SK-N-SH treated with all-trans-retinoic acid at 6 μM for 48 hours (cell line): ENCODE measurements at regions not wholly inside any gene's neighbourhood (a gene's known extent, or its start where the extent isn't known, plus 50 kb on each side); places are given as distances from the start of the nearest gene placed in this dataset.

Source experiments
- ATAC-seq: fragments of 200-7000 bp; cut with Tn5 transposase; 3 replicates; pipeline ENCODE4 v1.9.1; 2020; ENCODE audit warnings: mild to moderate bottlenecking, moderate library complexity
- ARNTL ChIP-seq: fragments of 450-650 bp; formaldehyde crosslinking; IDR thresholded peaks from 2 replicates; pipeline ENCODE4 v1.5.0; 2020; ENCODE audit warnings: low read depth, mild to moderate bottlenecking, moderate library complexity, borderline replicate concordance
- BACH2 ChIP-seq: fragments of 250-450 bp; sonication (Bioruptor Pico); IDR thresholded peaks from 2 replicates; pipeline ENCODE4 v1.9.0; 2021; ENCODE audit warnings: mild to moderate bottlenecking, borderline replicate concordance
- CREB5 ChIP-seq: fragments of 250-450 bp; sonication (Bioruptor Pico); IDR thresholded peaks from 2 replicates; pipeline ENCODE4 v1.5.1; 2020; ENCODE audit warnings: low read depth, mild to moderate bottlenecking, moderate library complexity
- GLIS3 ChIP-seq: fragments of 250-450 bp; sonication (Bioruptor Pico); IDR thresholded peaks from 2 replicates; pipeline ENCODE4 v1.5.0; 2020; ENCODE audit warnings: mild to moderate bottlenecking, moderate library complexity
- ISL1 ChIP-seq: fragments of 250-450 bp; sonication (Bioruptor Pico); IDR thresholded peaks from 2 replicates; pipeline ENCODE4 v2.1.2; 2022; ENCODE audit warnings: mild to moderate bottlenecking, moderate library complexity
- OSR1 ChIP-seq: fragments of 250-450 bp; sonication (Bioruptor Pico); IDR thresholded peaks from 2 replicates; pipeline ENCODE4 v1.8.0; 2022; ENCODE audit warnings: moderate library complexity, mild to moderate bottlenecking, inconsistent platforms
- POU6F1 ChIP-seq: fragments of 250-450 bp; sonication (Bioruptor Pico); IDR thresholded peaks from 2 replicates; pipeline ENCODE4 v1.8.0; 2021; ENCODE audit warnings: low read depth, mild to moderate bottlenecking, moderate library complexity, borderline replicate concordance
- PPARA ChIP-seq: fragments of 250-450 bp; sonication (Bioruptor Pico); IDR thresholded peaks from 2 replicates; pipeline ENCODE4 v1.5.0; 2020; ENCODE audit warnings: mild to moderate bottlenecking, borderline replicate concordance
- RARB ChIP-seq: fragments of 250-450 bp; sonication (Bioruptor Pico); IDR thresholded peaks from 2 replicates; pipeline ENCODE4 v1.8.0; 2021; ENCODE audit warnings: mild to moderate bottlenecking, moderate library complexity
- ZC3H10 ChIP-seq: fragments of 250-450 bp; sonication (Bioruptor Pico); IDR thresholded peaks from 2 replicates; pipeline ENCODE4 v1.5.1; 2021; ENCODE audit warnings: mild to moderate bottlenecking, moderate library complexity
- ZNF565 ChIP-seq: fragments of 450-650 bp; formaldehyde crosslinking; conservative IDR thresholded peaks from 2 replicates; pipeline ENCODE4 v1.5.0; 2020; ENCODE audit warnings: low read depth, mild to moderate bottlenecking, moderate library complexity
- ZNF70 ChIP-seq: fragments of 450-650 bp; formaldehyde crosslinking; IDR thresholded peaks from 2 replicates; pipeline ENCODE4 v1.5.0; 2020; ENCODE audit warnings: mild to moderate bottlenecking, moderate library complexity
- ZNF8 ChIP-seq: fragments of 450-650 bp; formaldehyde crosslinking; IDR thresholded peaks from 2 replicates; pipeline ENCODE4 v1.5.0; 2020; ENCODE audit warnings: mild to moderate bottlenecking, moderate library complexity
- TF ChIP-seq, protein P1 (sequence below): fragments of 250-450 bp; sonication (Bioruptor Pico); IDR thresholded peaks from 2 replicates; pipeline ENCODE4 v1.8.0; 2020; ENCODE audit warnings: mild to moderate bottlenecking, moderate library complexity, borderline replicate concordance
- TF ChIP-seq, protein P2 (sequence below): fragments of 250-450 bp; sonication (Bioruptor Pico); IDR thresholded peaks from 2 replicates; pipeline ENCODE4 v1.5.0; 2020; ENCODE audit warnings: mild to moderate bottlenecking, moderate library complexity

DNA sequence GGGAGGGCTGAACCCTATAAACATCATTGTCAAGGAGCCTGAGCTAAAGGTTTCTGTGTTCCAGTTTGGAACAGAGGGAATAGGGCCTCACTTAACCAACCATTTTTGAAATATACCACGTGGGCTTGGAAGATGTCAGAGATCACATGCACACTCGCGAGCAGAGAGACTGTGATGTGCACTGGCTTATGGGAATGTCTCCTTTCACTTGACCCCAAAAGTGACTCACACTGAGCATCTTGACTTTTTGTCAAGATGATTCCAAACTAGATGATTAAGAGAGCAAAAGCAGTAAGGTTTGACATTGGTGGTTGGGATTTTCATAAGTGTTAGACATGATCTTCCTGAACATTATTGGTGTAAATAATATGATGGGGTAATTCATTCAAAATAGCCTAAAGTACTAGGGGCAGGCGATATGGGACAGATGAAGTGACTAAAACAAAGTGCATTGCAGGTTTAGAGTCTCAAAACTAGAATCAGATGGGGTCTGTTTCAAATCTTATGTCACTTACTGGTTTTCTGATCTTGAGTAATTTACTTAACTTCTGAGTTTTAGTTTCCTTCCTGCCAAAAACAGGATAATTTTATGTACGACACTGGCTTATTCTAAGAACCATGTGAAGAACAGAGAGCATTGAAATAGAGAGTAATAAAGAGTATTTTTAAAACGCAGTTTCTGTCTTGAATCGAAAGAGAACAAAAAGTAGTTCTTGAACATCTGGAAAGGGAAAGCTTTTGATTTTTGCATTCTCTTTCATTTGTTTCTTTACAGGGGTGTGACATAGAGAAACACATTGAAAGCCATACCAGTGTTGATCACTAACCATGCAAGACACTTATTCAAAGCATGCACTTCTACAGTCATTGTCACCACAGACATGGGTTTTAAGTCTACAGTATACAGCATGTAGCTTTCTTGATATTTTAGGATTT is 383.0 kb downstream of the DIRAS2 start (continued):
- TF ChIP-seq CREB5 (CRISPR knock-in tag): no peak
- TF ChIP-seq BACH2 (CRISPR knock-in tag): no peak
- TF ChIP-seq, all 23 proteins: peak for 0

- ATAC-seq: no peak
- no peak for TF ChIP-seq ARNTL (CRISPR knock-in tag)
- no peak for TF ChIP-seq ZNF70 (CRISPR knock-in tag)
- TF ChIP-seq, protein P1, sequence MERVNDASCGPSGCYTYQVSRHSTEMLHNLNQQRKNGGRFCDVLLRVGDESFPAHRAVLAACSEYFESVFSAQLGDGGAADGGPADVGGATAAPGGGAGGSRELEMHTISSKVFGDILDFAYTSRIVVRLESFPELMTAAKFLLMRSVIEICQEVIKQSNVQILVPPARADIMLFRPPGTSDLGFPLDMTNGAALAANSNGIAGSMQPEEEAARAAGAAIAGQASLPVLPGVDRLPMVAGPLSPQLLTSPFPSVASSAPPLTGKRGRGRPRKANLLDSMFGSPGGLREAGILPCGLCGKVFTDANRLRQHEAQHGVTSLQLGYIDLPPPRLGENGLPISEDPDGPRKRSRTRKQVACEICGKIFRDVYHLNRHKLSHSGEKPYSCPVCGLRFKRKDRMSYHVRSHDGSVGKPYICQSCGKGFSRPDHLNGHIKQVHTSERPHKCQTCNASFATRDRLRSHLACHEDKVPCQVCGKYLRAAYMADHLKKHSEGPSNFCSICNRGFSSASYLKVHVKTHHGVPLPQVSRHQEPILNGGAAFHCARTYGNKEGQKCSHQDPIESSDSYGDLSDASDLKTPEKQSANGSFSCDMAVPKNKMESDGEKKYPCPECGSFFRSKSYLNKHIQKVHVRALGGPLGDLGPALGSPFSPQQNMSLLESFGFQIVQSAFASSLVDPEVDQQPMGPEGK (CRISPR knock-in tag): no peak
- TF ChIP-seq GLIS3 (CRISPR knock-in tag): no peak
- TF ChIP-seq, all 23 proteins: peak for 0
Measured at GRCh38 chr9:90261698-90262097, 380.9 kb downstream of the DIRAS2 start.

DNA sequence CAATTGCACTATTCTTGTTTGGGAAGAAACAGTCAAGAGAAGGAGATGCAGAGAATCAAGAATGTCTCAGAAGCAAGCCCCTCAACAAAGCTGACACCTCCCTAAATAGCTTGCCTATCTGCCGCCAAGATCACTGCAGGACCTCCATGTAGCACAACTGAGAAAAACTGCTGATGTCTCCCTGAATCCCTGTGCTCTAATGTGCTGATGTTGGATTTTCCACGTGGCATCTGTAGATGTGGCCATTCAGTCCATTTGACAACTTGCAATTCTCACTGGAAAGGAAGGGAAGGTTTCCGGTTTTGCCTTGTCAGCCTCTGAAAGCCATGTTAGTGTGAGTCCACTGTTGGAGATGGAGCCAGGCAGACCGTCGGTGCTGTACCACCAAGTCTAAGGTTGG is 374.0 kb downstream of the DIRAS2 start:
- no peak for ATAC-seq
- no peak for TF ChIP-seq ZNF8 (CRISPR knock-in tag)
- no peak for TF ChIP-seq OSR1 (CRISPR knock-in tag)
- no peak for TF ChIP-seq ISL1 (CRISPR knock-in tag)
- TF ChIP-seq POU6F1 (CRISPR knock-in tag): no peak
- no peak for TF ChIP-seq ZC3H10 (CRISPR knock-in tag)

GRCh38 chr9:90271707-90272106 is 370.9 kb downstream of the DIRAS2 start:
- ATAC-seq: no peak
- TF ChIP-seq ISL1 (CRISPR knock-in tag) (no peak), PPARA (CRISPR knock-in tag) (no peak), ARNTL (CRISPR knock-in tag) (no peak), ZNF565 (CRISPR knock-in tag) (no peak), BACH2 (CRISPR knock-in tag) (no peak), RARB (CRISPR knock-in tag) (no peak), CREB5 (CRISPR knock-in tag) (no peak)
- TF ChIP-seq, protein P1 (CRISPR knock-in tag): no peak
- TF ChIP-seq, protein P2, sequence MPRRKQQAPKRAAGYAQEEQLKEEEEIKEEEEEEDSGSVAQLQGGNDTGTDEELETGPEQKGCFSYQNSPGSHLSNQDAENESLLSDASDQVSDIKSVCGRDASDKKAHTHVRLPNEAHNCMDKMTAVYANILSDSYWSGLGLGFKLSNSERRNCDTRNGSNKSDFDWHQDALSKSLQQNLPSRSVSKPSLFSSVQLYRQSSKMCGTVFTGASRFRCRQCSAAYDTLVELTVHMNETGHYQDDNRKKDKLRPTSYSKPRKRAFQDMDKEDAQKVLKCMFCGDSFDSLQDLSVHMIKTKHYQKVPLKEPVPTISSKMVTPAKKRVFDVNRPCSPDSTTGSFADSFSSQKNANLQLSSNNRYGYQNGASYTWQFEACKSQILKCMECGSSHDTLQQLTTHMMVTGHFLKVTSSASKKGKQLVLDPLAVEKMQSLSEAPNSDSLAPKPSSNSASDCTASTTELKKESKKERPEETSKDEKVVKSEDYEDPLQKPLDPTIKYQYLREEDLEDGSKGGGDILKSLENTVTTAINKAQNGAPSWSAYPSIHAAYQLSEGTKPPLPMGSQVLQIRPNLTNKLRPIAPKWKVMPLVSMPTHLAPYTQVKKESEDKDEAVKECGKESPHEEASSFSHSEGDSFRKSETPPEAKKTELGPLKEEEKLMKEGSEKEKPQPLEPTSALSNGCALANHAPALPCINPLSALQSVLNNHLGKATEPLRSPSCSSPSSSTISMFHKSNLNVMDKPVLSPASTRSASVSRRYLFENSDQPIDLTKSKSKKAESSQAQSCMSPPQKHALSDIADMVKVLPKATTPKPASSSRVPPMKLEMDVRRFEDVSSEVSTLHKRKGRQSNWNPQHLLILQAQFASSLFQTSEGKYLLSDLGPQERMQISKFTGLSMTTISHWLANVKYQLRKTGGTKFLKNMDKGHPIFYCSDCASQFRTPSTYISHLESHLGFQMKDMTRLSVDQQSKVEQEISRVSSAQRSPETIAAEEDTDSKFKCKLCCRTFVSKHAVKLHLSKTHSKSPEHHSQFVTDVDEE (CRISPR knock-in tag): no peak
